ENCODE measurements at regions not wholly inside any gene's neighbourhood (a gene's known extent, or its start where the extent isn't known, plus 50 kb on each side); places are given as distances from the start of the nearest gene placed in this dataset.
A peak's percentile ranks its signal among the peaks of the same experiment; 100 is the strongest.

GRCh38 chr5:135718151-135718550, 116.3 kb upstream of the SLC25A48 start:
- H3K4me2 ChIP-seq (ENCODE audit: low read depth, low read length), result no peak overlapping the region
- no peak for TF ChIP-seq CTCF (IDR thresholded peaks at IDR 0.05; ENCODE audit: low read length)
- TF ChIP-seq EZH2 (optimal IDR thresholded peaks at IDR 0.05; ENCODE audit: low read depth, low read length), result no peak
- TF ChIP-seq EZH2phosphoT487 (IDR thresholded peaks at IDR 0.05; ENCODE audit: low read length), result no peak
- no peaks in the 10 kb centered on the region for H3K9me3 ChIP-seq (replicated peaks; ENCODE audit: insufficient read depth, low read length)
- no peak overlapping the region for H3K27ac ChIP-seq (ENCODE audit: low read length)
- no peaks in the 10 kb centered on the region for H3K27me3 ChIP-seq (replicated peaks; ENCODE audit: insufficient read depth, low read length)
- H3K36me3 ChIP-seq (replicated peaks; ENCODE audit: insufficient read depth, low read length), result no peaks in the 10 kb centered on the region
- H3K4me3 ChIP-seq (ENCODE audit: low read length), result no peak overlapping the region
- DNase-seq, result no peak
- no peaks in the 10 kb centered on the region for H3F3A ChIP-seq (ENCODE audit: insufficient read depth, low read length)
- no peaks in the 10 kb centered on the region for H3K79me2 ChIP-seq (ENCODE audit: low read length)
- H3K9ac ChIP-seq (ENCODE audit: low read length), result no peak overlapping the region
- H4K20me1 ChIP-seq (ENCODE audit: insufficient read depth, low read length), result no peaks in the 10 kb centered on the region
- H3K9me2 ChIP-seq (replicated peaks; ENCODE audit: insufficient read depth, low read length), result no peaks in the 10 kb centered on the region
- no peak overlapping the region for H2AFZ ChIP-seq (ENCODE audit: low read length)
- peaks cover 15% of the 10 kb centered on the region for H3K4me1 ChIP-seq (ENCODE audit: low read length)

DNA sequence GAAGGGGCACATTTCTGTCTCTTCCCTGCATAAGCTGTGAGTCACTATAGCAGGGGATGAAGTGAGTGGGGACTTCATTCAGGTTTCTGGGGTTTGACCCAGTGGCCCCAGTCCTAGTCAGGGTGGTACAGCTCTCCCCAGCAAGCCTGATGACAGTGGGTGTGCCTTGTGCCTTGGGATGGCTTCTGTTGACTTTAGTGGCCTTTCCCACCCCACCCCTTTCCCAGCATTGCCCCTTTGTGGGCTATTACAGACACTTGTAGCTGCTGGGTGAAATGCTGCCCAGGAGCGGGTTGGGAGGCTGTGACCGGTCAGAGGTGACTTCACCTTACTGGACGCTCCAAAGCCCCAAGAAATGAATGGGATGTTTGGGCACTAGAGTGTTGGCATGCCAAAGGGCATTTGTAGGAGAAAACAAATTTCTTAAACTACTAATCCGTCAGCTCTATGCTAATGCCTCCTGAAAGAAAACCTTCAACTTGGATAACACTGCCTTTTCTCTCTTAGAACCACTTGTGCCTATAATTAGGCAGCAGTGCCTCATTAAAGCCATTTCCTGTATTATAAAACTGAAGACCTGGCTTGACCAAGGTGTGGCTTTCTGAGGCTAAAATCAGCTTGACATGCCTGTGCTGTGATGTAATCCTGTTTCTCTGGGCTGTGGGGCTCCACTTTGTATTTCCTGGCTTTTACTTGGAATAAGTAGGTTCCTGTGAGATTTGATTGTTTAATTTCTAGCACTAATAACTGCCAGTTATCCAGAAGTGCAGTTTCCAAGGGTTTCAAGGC, 119.0 kb upstream of the SLC25A48 start:
- Histone ChIP-seq H3K9me2 (replicated peaks; ENCODE audit: insufficient read depth, low read length) (no peaks in the 10 kb centered on the region), H4K20me1 (ENCODE audit: insufficient read depth, low read length) (no peaks in the 10 kb centered on the region), H2AFZ (ENCODE audit: low read length) (no peak overlapping the region), H3K27me3 (replicated peaks; ENCODE audit: insufficient read depth, low read length) (no peaks in the 10 kb centered on the region), H3K79me2 (ENCODE audit: low read length) (no peaks in the 10 kb centered on the region), H3K36me3 (replicated peaks; ENCODE audit: insufficient read depth, low read length) (no peaks in the 10 kb centered on the region), H3K9me3 (replicated peaks; ENCODE audit: insufficient read depth, low read length) (no peaks in the 10 kb centered on the region), H3K9ac (ENCODE audit: low read length) (no peak overlapping the region), H3F3A (ENCODE audit: insufficient read depth, low read length) (no peaks in the 10 kb centered on the region), H3K27ac (ENCODE audit: low read length) (no peak overlapping the region), H3K4me3 (ENCODE audit: low read length) (no peak overlapping the region), H3K4me2 (ENCODE audit: low read depth, low read length) (peak overlapping the region; percentile 25; the same call in 1 of the 2 replicates), H3K4me1 (ENCODE audit: low read length) (peaks cover 15% of the 10 kb centered on the region)
- peak; percentile 34 for DNase-seq
- TF ChIP-seq EZH2phosphoT487 (IDR thresholded peaks at IDR 0.05; ENCODE audit: low read length), result no peak

- no peak overlapping the region for H3K27ac ChIP-seq (ENCODE audit: low read length)
- H3K4me1 ChIP-seq (ENCODE audit: low read length), result peaks cover 15% of the 10 kb centered on the region
- no peaks in the 10 kb centered on the region for H3K9me2 ChIP-seq (replicated peaks; ENCODE audit: insufficient read depth, low read length)
- no peaks in the 10 kb centered on the region for H3K36me3 ChIP-seq (replicated peaks; ENCODE audit: insufficient read depth, low read length)
- no peak for TF ChIP-seq EZH2 (optimal IDR thresholded peaks at IDR 0.05; ENCODE audit: low read depth, low read length)
- TF ChIP-seq CTCF (IDR thresholded peaks at IDR 0.05; ENCODE audit: low read length), result no peak
- TF ChIP-seq EZH2phosphoT487 (IDR thresholded peaks at IDR 0.05; ENCODE audit: low read length), result no peak
- no peak for DNase-seq
- H3F3A ChIP-seq (ENCODE audit: insufficient read depth, low read length), result no peaks in the 10 kb centered on the region
- H2AFZ ChIP-seq (ENCODE audit: low read length), result no peak overlapping the region
- no peak overlapping the region for H3K9ac ChIP-seq (ENCODE audit: low read length)
- H3K79me2 ChIP-seq (ENCODE audit: low read length), result no peaks in the 10 kb centered on the region
- no peaks in the 10 kb centered on the region for H3K27me3 ChIP-seq (replicated peaks; ENCODE audit: insufficient read depth, low read length)
- no peak overlapping the region for H3K4me3 ChIP-seq (ENCODE audit: low read length)
- H4K20me1 ChIP-seq (ENCODE audit: insufficient read depth, low read length), result no peaks in the 10 kb centered on the region
- H3K9me3 ChIP-seq (replicated peaks; ENCODE audit: insufficient read depth, low read length), result no peaks in the 10 kb centered on the region
- H3K4me2 ChIP-seq (ENCODE audit: low read depth, low read length), result no peak overlapping the region
These were observed 120.2 kb upstream of the SLC25A48 start for GRCh38 chr5:135714126-135714894.
